Stimulated activated naive CD8-positive, alpha-beta T cell treated with anti-CD3 and anti-CD28 coated beads, Interleukin-15, amount 100 ng/mL, for 72 hours (primary cell): ENCODE measurements at regions not wholly inside any gene's neighbourhood (a gene's known extent, or its start where the extent isn't known, plus 50 kb on each side); places are given as distances from the start of the nearest gene placed in this dataset.
"Not testable (repeated sequence)": the region's sequence is repeated elsewhere in the genome, so short reads cannot be mapped to it uniquely, and the experiment has no call there.

Experiments used
- ATAC-seq: fragments of 150-1000 bp; cut with Tn5 transposase; 2 replicates; pipeline ENCODE4 v1.10.0; 2021; ENCODE audit warnings: mild to moderate bottlenecking, moderate library complexity
- DNase-seq, 2 donors: peaks; one replicate each; pipeline ENCODE4 v3.0.0; 2021 to 2022
- H3K27ac Mint-ChIP-seq, 2 donors: one replicate each; pipeline ENCODE4 v1.8.0; 2022; ENCODE audit warnings: mild to moderate bottlenecking in 2 of 2, mixed read lengths in 2 of 2, moderate library complexity in 2 of 2
- H3K27me3 Mint-ChIP-seq: one replicate; pipeline ENCODE4 v1.8.0; 2022; ENCODE audit warnings: mixed read lengths
- H3K4me1 Mint-ChIP-seq: one replicate; pipeline ENCODE4 v1.8.0; 2022; ENCODE audit warnings: mild to moderate bottlenecking, mixed read lengths
- H3K4me3 Mint-ChIP-seq, 2 donors: one replicate each; pipeline ENCODE4 v1.8.0; 2022; ENCODE audit warnings: mild to moderate bottlenecking in 2 of 2, mixed read lengths in 2 of 2, moderate library complexity in 1 of 2
- H3K9me3 Mint-ChIP-seq, 2 donors: one replicate each; pipeline ENCODE4 v1.8.0; 2022; ENCODE audit warnings: mixed read lengths in 2 of 2

DNA sequence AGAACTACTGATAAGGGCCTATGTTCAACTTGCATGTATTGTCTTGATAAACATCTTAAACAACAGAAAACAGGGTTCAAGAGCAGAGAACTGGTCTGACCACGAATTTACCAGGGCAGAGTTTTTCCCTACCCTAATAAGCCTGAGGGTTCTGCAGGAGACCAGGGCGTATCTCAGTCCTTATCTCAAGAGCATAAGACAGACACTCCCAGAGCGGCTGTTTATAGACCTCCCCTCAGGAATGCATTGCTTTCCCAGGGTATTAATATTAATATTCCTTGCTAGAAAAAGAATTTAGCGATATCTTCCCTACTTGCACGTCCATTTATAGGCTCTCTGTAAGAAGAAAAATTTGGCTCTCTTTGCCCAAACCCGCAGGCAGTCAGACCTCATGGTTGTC, 637.2 kb downstream of the EPM2A start:
- ATAC-seq: not testable (repeated sequence)

DNA sequence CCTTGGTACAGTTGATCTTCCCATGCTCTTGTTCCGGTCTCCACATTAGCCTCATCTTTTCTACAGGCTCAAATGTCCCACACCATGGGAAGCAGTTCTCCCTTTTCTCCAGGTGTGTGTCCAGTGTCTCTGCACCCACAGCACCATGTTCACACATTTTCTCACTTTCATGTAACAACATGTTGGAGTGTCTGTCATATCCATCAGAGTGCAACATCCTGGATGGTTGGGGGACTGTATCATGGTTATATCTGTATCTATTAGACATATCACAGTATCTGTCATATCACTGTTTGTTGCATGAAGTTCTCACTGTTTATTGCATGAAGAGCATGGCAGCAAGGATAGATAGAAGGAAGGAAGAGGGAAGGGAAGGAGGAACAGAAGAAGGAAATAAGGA, 635.6 kb downstream of the EPM2A start:
- Mint-ChIP-seq H3K4me1 (no peaks in the 10 kb centered on the region), H3K4me3 (no peak overlapping the region), H3K27me3 (no peaks in the 10 kb centered on the region), H3K9me3 (peaks cover 3 to 33% of the 10 kb centered on the region in 2 donors), H3K27ac (peak overlapping the region in 1 of 2 donors; percentile 1)
- DNase-seq (no peak), ATAC-seq (no peak)

More for the DNA sequence above, 637.2 kb downstream of the EPM2A start:
- H3K4me1 Mint-ChIP-seq, H3K27ac Mint-ChIP-seq, H3K4me3 Mint-ChIP-seq, H3K27me3 Mint-ChIP-seq, DNase-seq: not testable (repeated sequence)
- H3K9me3 Mint-ChIP-seq: peaks cover 3 to 33% of the 10 kb centered on the region in 2 donors

DNA sequence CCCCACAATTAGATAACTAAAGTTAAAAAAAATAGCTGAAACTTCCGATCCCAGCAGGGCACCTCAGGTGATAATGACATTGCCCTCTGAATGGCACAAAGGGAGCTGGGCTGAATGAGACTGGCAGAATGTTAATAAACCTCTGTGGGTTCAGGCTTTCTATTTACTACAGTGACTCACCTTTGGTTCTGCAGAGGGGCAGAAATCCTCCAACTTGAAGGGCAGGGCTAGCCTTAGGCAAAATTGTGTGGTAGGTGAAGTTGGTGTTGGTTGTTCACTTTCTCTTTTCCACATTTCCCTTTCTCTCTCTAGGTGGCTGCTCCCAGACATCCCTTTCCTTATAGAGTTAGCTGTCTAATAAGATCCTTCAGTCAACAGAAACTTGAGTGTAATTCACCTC, 625.2 kb downstream of the EPM2A start:
- H3K4me1 Mint-ChIP-seq: no peaks in the 10 kb centered on the region
- no peak overlapping the region for H3K27ac Mint-ChIP-seq
- ATAC-seq (no peak), DNase-seq (no peak)
- no peak overlapping the region for H3K4me3 Mint-ChIP-seq
- peaks cover 20% of the 10 kb centered on the region for H3K27me3 Mint-ChIP-seq
- H3K9me3 Mint-ChIP-seq: no peaks in the 10 kb centered on the region

DNA sequence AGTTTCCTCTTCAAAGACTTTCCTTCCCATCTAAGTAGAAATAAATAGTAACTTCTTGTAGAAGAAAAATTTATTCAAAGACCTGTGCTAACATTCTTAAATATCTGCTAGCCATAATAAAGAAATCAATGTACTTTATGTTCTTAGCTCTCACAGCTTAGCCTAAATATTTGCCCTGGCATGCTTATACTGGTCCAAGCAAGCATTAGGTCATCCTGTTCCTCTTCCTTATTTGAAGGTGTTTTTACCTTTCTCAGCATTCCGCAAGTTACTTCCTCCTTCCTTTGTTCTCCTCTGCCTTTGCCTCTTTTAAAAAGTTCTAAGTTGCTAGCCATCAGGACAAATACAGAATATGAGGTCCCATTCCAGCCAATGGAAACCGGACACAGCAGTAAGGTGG, 623.9 kb downstream of the EPM2A start:
- H3K27me3 Mint-ChIP-seq: peaks cover 20% of the 10 kb centered on the region
- not testable (repeated sequence) for DNase-seq, H3K4me1 Mint-ChIP-seq, ATAC-seq, H3K27ac Mint-ChIP-seq, H3K9me3 Mint-ChIP-seq, H3K4me3 Mint-ChIP-seq

DNA sequence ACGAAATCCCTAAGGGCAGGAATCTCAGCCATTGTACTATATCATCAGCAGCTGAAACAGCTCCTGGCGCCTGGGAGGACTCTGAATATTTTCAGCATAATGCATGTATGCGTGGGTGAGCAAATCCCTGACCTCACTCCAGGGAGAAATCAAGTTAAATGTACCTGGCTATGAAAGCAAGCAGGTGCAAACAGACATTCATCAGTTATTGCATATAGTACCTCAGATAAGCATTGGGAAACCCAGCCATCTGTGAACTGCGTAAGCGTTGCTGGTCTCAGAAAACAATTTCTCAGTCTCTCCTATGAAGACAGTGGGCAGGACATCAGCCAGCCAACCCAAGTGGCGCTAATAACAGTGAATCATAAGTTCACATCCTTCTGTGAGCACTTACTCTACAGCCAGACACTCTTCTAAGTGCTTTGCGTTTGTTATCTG, 622.6 kb downstream of the EPM2A start:
- Mint-ChIP-seq H3K4me3 (no peak overlapping the region), H3K27ac (no peak overlapping the region), H3K27me3 (peaks cover 19% of the 10 kb centered on the region), H3K4me1 (no peaks in the 10 kb centered on the region), H3K9me3 (no peaks in the 10 kb centered on the region)
- ATAC-seq (no peak), DNase-seq (no peak)

DNA sequence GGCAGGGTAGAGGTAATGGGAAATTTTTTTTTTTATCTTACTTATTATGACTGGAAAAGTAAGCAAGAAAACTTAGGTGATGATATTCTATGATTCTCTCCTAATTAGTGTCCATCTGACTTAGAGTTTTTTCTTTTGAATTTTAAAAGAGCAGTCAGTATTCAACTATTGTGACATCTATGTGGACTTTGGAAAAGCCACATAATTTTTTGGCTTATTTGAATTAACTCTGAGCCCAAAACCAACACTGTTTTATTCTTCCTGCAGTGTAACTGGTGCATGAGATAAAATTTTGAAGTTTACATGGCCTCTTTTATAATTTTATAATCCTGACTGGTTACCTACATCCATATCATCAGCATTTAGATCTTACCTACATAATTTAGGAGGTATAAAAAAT, 619.7 kb downstream of the EPM2A start:
- ATAC-seq (no peak), DNase-seq (no peak)
- peaks cover 12% of the 10 kb centered on the region for H3K27me3 Mint-ChIP-seq
- H3K4me3 Mint-ChIP-seq: no peak overlapping the region
- H3K9me3 Mint-ChIP-seq: no peaks in the 10 kb centered on the region
- no peaks in the 10 kb centered on the region for H3K4me1 Mint-ChIP-seq
- no peak overlapping the region for H3K27ac Mint-ChIP-seq

DNA sequence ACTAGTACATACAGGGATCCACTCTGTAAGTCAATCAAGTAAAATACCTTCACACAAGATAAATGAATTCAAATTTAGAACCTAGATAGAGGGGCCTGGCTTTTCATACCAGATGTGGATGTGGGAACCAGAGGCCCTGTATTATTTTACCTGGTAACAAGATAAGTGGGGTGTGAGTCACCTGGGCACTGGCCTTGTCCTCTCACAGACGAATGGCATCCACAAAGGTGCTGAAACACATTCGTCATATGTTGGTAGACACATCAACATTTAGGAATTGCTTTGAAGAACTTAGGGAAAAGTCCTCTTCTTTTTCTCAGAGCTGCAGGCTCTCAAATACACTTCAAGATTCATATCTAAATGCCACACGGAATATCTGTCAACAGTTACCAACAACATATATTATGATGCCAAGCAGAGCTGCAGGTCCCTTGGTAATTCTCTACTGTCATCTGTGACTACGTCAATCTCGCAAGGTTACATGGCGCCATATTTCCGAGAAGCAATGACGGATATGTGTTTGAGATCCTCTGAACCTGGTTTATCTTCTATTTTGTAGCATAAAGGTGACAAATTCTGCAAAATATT, 618.6 kb downstream of the EPM2A start:
- no peak overlapping the region for H3K4me3 Mint-ChIP-seq
- no peak for DNase-seq

DNA sequence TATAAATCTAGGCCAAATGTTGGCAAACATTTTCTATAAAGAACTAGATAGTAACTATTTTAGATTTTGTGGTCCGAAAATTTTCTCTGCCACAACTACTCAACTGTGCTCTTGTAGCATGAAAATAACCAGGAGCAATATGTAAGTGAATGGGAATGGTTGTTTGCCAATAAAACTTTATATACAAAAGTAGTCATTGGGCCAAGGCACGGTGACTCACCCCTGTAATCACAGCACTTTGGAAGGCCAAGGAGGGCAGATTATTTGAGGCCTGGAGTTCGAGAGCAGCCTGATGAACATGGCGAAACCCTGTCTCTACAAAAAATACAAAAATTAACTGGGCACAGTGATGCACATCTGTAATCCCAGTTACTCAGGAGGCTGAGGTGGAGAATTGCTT, 617.1 kb downstream of the EPM2A start:
- H3K4me3 Mint-ChIP-seq: no peak overlapping the region
- ATAC-seq (no peak), DNase-seq (no peak)
- no peaks in the 10 kb centered on the region for H3K9me3 Mint-ChIP-seq
- no peak overlapping the region for H3K27ac Mint-ChIP-seq
- no peaks in the 10 kb centered on the region for H3K27me3 Mint-ChIP-seq
- H3K4me1 Mint-ChIP-seq: no peaks in the 10 kb centered on the region

More for the DNA sequence above, 618.6 kb downstream of the EPM2A start:
- ATAC-seq: no peak
- H3K27me3 Mint-ChIP-seq: peaks cover 11% of the 10 kb centered on the region
- no peaks in the 10 kb centered on the region for H3K9me3 Mint-ChIP-seq
- H3K27ac Mint-ChIP-seq: no peak overlapping the region
- no peaks in the 10 kb centered on the region for H3K4me1 Mint-ChIP-seq

DNA sequence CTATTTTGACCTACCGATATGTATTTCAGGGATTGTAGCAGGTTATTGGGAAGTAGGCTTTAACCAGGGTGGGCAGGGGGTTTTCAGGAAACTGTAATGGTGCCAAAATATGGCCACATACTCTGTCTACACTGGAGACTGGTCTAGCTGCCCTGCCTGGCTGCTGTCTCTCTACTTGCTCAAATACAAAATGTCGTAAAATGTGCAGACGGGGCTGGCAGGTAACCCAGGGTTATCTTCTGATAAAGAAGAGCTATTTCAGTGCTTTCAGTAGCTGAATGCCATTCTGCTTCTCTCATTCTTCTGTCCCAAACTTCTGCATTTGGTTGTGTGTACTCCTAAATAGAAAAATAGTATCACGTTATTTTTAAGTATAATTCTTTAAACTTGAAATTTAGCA, 616.2 kb downstream of the EPM2A start:
- no peak for ATAC-seq
- no peak for DNase-seq
- Mint-ChIP-seq H3K9me3 (no peaks in the 10 kb centered on the region), H3K27me3 (no peaks in the 10 kb centered on the region), H3K4me1 (no peaks in the 10 kb centered on the region), H3K4me3 (no peak overlapping the region), H3K27ac (no peak overlapping the region)

DNA sequence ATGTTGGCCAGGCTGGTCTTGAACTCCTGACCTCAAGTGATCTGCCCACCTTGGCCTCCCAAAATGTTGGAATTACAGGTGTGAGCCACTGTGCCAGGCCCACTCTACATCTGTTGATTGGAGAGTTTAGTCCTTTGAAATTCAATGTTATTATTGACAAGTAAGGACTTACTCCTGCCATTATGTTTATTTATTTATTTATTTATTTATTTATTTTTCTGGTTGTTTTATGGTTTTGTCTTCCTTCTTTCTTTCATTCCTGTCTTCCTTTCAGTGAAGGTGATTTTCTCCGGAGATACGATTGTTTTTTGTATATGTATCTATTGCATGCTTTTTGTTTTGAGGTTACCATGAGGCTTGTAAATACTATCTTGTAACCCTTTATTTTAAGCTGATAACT, 602.6 kb downstream of the EPM2A start:
- Mint-ChIP-seq H3K9me3 (peaks cover 0 to under 1% of the 10 kb centered on the region in 2 donors), H3K27me3 (peaks cover 23% of the 10 kb centered on the region), H3K4me1 (no peaks in the 10 kb centered on the region), H3K27ac (no peak overlapping the region), H3K4me3 (no peak overlapping the region)
- ATAC-seq (no peak), DNase-seq (no peak)

DNA sequence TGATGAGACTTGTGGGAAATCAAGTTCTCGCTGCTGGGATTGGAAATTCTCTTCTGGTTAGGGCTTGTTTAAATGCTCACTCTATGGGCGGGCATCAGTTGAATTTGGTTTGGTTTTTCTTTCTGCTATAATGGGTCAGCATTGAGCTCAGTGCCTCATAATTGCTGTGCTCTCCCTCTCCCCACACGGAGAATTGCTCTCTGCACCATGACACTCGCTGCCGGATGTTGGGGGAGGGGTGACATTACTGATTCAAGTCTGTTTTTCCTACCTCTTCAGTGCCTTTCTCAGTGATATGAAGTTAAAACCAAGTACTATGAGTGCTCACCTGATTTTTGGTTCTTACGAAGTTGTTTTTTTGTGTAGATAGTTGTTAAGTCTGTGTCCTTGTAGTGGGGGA, 599.6 kb downstream of the EPM2A start:
- Mint-ChIP-seq H3K4me3 (no peak overlapping the region), H3K9me3 (no peaks in the 10 kb centered on the region), H3K4me1 (no peaks in the 10 kb centered on the region), H3K27ac (no peak overlapping the region), H3K27me3 (peaks cover 23% of the 10 kb centered on the region)
- ATAC-seq: no peak
- DNase-seq: no peak

DNA sequence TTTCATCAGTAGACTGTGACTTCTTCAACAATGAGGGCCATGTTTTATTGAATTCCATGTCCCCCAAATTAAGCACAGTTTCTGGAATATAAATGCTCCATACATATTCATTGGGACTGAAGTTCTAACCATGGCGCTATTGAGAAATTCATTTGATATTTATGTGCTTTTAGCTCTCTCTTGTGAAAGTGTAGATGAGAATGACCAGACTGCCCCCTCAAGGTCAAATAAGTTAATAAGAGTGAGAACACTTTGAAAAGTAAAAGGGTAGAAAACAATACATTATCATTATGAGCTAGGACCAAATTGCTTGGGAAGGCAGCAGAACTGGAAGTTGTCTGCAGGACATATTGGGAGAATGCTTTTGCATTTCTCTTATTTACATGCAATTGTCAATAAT, 597.9 kb downstream of the EPM2A start:
- H3K4me3 Mint-ChIP-seq: no peak overlapping the region
- H3K27me3 Mint-ChIP-seq: peaks cover 23% of the 10 kb centered on the region
- ATAC-seq: no peak
- no peak overlapping the region for H3K27ac Mint-ChIP-seq
- H3K9me3 Mint-ChIP-seq: no peaks in the 10 kb centered on the region
- no peaks in the 10 kb centered on the region for H3K4me1 Mint-ChIP-seq
- no peak for DNase-seq

DNA sequence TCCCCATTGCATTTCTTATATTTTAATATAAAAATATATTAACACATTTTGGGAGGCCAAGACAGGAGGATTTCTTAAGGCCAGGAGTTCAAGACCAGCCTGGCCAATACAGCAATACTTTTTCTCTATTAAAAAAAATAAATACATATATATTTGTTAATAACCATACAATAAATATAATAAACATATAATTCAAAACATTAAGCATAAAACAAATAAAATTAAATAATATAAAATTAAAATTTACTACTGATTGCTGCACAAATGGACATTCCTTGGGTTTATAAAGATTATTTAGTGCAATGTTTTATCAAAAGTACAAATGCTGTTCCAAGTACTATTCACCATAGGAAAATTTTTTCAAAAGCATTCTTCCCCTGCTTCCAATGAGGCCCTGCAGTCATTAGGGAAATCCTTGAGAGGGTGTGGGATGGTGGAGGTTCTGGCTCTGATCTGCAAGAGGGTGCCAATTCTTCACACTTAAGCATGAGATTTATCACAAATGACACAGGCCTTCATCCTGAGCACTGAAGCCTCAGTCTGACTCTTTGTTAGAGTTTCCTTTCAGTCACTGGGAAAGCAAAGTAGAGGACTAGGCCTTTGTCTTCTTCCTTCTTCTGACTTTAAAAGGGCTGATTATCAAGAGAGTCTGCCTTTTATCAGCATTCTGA, 596.7 kb downstream of the EPM2A start:
- H3K4me1 Mint-ChIP-seq: no peaks in the 10 kb centered on the region
- H3K27me3 Mint-ChIP-seq: peaks cover 23% of the 10 kb centered on the region
- no peak for DNase-seq
- no peaks in the 10 kb centered on the region for H3K9me3 Mint-ChIP-seq
- H3K4me3 Mint-ChIP-seq: no peak overlapping the region
- H3K27ac Mint-ChIP-seq: no peak overlapping the region
- ATAC-seq: no peak

DNA sequence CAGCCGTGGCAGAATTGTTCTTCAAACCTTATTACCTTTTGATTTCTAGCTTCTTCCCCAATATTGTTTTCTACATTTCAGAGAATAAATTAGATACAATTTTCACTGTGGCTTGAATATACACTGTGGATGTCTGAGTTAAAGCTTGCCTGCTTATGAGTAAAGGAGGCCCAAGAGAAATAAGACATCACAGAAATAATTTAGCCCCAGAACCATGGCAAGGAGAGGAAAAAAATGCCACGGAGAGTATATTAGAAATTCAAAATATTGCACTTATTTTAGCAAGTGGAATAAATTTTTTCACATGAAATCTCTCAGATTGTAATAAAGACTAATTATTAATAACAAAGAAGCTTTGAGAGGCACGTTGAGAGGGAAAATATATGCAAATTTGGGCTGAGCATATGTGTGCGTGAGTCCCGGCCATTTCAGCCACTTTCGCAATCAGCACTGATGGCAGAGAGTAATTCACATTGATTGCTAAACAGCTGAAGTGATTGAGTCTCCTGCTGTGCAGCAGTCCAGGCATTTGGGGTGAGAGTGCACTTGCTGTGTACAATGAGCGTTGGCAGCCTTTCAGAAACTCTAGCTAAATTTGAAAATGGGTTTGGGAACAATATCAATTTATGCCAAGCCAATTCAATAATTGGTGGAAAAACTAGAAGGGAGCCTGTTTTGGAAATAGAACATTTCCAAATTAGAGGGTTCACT, 596.0 kb downstream of the EPM2A start:
- DNase-seq (no peak), ATAC-seq (no peak)
- H3K27me3 Mint-ChIP-seq: peaks cover 23% of the 10 kb centered on the region
- H3K27ac Mint-ChIP-seq: no peak overlapping the region
- H3K4me3 Mint-ChIP-seq: no peak overlapping the region
- H3K9me3 Mint-ChIP-seq: no peaks in the 10 kb centered on the region
- no peaks in the 10 kb centered on the region for H3K4me1 Mint-ChIP-seq

DNA sequence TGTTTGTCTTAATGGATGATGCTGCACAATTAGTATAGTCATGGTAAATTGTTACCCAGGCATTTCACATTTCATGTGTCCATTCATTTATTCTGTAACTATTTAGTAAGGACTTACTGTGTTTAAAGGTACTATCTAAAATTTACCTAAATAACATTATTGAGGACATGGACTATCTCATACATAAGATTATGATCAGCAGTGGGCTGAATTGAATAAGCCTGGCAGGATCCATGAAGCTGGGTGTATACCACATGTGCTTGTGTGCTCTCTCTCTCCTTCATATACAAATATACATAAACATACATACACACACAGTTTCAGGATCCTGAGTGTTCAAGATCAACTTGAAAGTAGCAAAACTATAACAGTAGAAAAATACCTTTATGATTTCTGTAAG, 595.4 kb downstream of the EPM2A start:
- DNase-seq (no peak), ATAC-seq (no peak)
- H3K27ac Mint-ChIP-seq: no peak overlapping the region
- H3K4me1 Mint-ChIP-seq: no peaks in the 10 kb centered on the region
- peaks cover 17% of the 10 kb centered on the region for H3K27me3 Mint-ChIP-seq
- no peak overlapping the region for H3K4me3 Mint-ChIP-seq
- no peaks in the 10 kb centered on the region for H3K9me3 Mint-ChIP-seq

DNA sequence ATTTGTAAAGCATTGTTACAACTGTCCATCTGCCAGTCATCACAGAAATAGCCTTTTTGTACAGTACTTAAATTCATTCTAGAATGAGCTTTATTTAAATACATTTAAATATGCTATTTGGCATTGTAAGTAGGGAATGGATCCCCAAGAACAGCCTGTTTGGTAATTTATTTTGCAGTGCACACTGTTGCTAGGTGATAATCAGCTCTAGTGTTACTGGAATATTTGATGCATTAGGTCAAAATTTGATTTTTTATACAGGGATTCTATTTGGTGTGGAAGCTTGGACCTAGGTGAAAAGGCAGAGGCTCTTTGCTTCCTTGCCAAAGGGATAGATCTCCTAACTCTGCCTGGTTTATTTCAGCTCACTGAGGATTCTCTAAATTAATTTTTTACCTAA, 593.7 kb downstream of the EPM2A start:
- H3K4me1 Mint-ChIP-seq: no peaks in the 10 kb centered on the region
- no peaks in the 10 kb centered on the region for H3K9me3 Mint-ChIP-seq
- no peak for DNase-seq
- peaks cover under 1% of the 10 kb centered on the region for H3K27me3 Mint-ChIP-seq
- H3K27ac Mint-ChIP-seq: no peak overlapping the region
- no peak for ATAC-seq
- no peak overlapping the region for H3K4me3 Mint-ChIP-seq
